ENCODE measurements at regions not wholly inside any gene's neighbourhood (a gene's known extent, or its start where the extent isn't known, plus 50 kb on each side); places are given as distances from the start of the nearest gene placed in this dataset.
A peak's percentile ranks its signal among the peaks of the same experiment; 100 is the strongest.

- no peak overlapping the region for H3K4me3 ChIP-seq (ENCODE audit: low read depth, low read length)
- DNase-seq (ENCODE audit: low read depth) = no peak
Observed at GRCh38 chr13:107475753-107476453, 739.4 kb downstream of the LIG4 start.

GRCh38 chr13:107473253-107473652, 742.1 kb downstream of the LIG4 start:
- H3K4me3 ChIP-seq (ENCODE audit: low read depth, low read length) = no peak overlapping the region
- DNase-seq (ENCODE audit: low read depth) = no peak

GRCh38 chr13:107466326-107467099, 748.8 kb downstream of the LIG4 start:
- no peak for DNase-seq (ENCODE audit: low read depth)
- no peak overlapping the region for H3K4me3 ChIP-seq (ENCODE audit: low read depth, low read length)

GRCh38 chr13:107462501-107462900, 752.8 kb downstream of the LIG4 start:
- no peak overlapping the region for H3K4me3 ChIP-seq (ENCODE audit: low read depth, low read length)
- DNase-seq (ENCODE audit: low read depth) = no peak

GRCh38 chr13:107461751-107462150, 753.6 kb downstream of the LIG4 start:
- no peak overlapping the region for H3K4me3 ChIP-seq (ENCODE audit: low read depth, low read length)
- DNase-seq (ENCODE audit: low read depth) = no peak

- no peak for DNase-seq (ENCODE audit: low read depth)
- no peak overlapping the region for H3K4me3 ChIP-seq (ENCODE audit: low read depth, low read length)
Observed at GRCh38 chr13:107459430-107459829, 755.9 kb downstream of the LIG4 start.

DNA sequence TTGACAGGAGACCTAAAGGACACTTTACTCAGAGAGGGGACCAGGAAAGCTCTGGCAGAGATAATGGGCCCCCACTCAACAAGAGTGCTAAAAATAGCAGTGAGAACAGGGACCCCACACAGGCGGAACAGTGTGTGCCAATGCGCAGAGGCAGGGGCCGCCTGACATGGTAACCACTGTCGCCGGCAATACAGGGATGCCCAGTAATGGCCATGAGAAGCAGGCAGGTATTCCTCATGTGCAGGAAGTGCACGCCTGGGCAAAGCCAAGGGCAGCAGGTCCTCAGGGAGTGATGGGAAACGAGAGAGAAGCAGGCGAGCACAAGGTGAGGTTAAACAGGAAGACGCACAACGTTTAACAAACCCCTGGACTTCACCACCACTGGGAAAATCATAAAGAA, 757.1 kb downstream of the LIG4 start:
- H3K4me3 ChIP-seq (ENCODE audit: low read depth, low read length) = no peak overlapping the region
- no peak for DNase-seq (ENCODE audit: low read depth)

GRCh38 chr13:107457686-107458085, 757.6 kb downstream of the LIG4 start:
- no peak overlapping the region for H3K4me3 ChIP-seq (ENCODE audit: low read depth, low read length)

DNA sequence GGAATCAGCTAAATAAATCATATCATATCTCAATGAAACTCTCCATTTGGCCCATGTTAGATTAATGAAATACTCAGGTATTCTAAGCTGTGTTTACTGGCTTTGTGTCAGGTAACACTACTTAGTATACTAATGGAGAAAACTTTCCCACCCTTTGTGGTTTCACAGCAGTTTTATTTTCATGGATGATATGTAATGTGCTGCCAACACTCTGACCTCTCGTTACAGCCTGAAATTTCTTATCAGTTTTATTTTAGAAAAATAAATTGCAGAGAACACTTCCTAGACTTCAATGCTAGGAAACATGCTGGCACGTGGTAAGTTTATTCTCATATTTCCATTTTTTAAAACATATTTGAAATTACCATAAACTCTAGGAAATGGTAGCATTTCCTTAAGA, 758.9 kb downstream of the LIG4 start:
- no peak overlapping the region for H3K4me3 ChIP-seq (ENCODE audit: low read depth, low read length)
- DNase-seq (ENCODE audit: low read depth) = no peak

More at GRCh38 chr13:107457686-107458085, 757.6 kb downstream of the LIG4 start:
- DNase-seq (ENCODE audit: low read depth) = no peak

DNA sequence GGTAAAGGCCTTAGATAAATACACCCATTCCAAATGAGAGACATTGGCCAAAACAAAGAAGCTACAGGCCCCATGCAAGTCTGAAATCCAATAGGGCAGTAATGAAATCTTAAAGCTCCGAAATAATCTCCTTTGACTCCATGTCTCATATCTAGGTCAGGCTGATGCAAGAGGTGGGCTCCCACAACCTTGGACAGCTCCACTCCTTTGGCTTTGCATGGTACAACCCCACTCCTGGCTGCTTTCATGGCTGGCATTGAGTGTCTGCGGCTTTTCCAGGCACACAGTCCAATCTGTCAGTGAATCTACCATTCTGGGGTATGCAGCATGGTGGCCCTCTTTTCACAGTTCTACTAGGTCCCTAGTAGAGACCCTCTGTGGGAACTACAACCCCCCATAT, 762.5 kb downstream of the LIG4 start:
- DNase-seq (ENCODE audit: low read depth) = no peak
- H3K4me3 ChIP-seq (ENCODE audit: low read depth, low read length) = no peak overlapping the region

DNA sequence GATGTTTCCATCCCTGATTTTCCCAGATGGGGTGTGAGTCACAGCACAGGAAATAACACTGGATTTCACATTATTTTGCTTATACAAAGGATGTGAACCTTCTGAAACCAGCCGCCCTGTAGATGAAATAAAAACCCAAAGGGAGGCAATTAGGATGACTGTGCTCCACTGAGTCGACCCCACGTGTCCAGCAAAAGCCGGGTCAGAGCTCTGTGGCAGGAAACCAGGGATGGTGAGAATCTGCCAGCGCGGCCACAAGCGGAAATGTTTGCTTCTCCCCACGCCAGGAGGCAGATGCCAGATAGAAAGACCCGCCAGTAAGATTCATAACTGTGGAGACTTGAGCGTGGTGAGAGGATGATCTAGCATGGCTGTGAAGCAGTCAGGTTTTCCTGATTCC, 764.4 kb downstream of the LIG4 start:
- DNase-seq (ENCODE audit: low read depth) = peak; percentile 94
- H3K4me3 ChIP-seq (ENCODE audit: low read depth, low read length) = no peak overlapping the region

DNA sequence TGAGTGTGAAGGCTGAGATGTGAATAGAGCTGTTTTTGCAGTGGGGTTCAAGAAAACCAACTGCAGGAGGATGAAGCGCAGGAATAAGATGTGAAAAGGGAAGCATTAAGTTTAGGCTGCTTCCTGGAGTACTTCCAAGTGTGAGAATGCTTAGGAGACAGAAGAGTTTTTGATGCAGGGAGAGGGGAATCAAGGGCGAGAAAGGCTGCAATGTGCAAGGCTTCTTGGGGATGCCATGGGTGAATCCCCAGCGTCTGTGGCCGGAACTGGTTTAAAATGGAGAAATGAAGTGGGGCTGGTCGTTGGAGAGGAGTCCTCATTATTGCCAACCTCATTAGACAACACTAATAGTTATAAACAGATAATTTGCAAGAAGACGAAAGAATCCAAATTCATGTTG, 764.9 kb downstream of the LIG4 start:
- DNase-seq (ENCODE audit: low read depth) = no peak

DNA sequence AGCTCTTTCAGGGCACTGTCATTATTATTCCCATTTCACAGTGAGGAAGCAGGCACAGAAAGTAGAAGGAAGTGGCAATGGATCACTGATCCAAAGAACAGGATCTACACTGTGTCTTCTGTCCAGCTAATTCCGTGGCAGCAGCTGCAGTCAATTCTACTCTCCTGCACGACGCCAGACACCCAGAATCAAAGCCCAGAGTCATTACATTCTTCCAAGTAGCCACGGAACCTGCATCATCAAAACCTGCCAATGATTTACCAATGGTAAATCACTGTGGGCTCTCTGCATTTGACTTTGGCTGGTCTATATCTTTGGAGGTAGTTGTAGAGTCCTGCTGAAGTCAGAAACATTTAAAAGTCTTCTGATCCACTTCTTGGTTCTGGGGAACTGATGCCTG, 767.7 kb downstream of the LIG4 start:
- DNase-seq (ENCODE audit: low read depth) = no peak
- H3K4me3 ChIP-seq (ENCODE audit: low read depth, low read length) = no peak overlapping the region

More for the DNA sequence above, 764.9 kb downstream of the LIG4 start:
- H3K4me3 ChIP-seq (ENCODE audit: low read depth, low read length) = no peak overlapping the region

- peak; percentile 43 for DNase-seq (ENCODE audit: low read depth)
- no peak overlapping the region for H3K4me3 ChIP-seq (ENCODE audit: low read depth, low read length)
Observed at GRCh38 chr13:107441279-107441678, 774.1 kb downstream of the LIG4 start.

DNA sequence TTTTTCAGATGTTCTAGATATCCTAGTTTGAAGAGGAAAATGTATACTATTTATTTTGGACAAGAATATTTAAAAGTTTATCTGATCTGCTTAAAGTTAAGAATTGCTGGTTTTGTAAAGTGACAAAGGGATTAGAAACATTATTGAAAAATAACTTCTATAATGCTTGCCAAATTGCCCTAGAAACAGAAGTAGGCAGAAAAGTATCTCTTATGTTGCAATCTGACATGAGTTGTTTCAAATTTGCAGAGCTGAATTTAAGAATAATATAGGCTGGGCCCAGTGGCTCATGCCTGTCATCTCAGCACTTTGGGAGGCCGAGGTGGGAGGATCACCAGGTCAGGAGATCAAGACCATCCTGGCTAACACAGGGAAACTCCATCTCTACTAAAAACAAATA, 777.1 kb downstream of the LIG4 start:
- H3K4me3 ChIP-seq (ENCODE audit: low read depth, low read length) = no peak overlapping the region
- DNase-seq (ENCODE audit: low read depth) = no peak

GRCh38 chr13:107434347-107434746, 781.0 kb downstream of the LIG4 start:
- DNase-seq (ENCODE audit: low read depth) = no peak
- no peak overlapping the region for H3K4me3 ChIP-seq (ENCODE audit: low read depth, low read length)

- no peak for DNase-seq (ENCODE audit: low read depth)
- no peak overlapping the region for H3K4me3 ChIP-seq (ENCODE audit: low read depth, low read length)
Observed at GRCh38 chr13:107427536-107427935, 787.8 kb downstream of the LIG4 start.

DNA sequence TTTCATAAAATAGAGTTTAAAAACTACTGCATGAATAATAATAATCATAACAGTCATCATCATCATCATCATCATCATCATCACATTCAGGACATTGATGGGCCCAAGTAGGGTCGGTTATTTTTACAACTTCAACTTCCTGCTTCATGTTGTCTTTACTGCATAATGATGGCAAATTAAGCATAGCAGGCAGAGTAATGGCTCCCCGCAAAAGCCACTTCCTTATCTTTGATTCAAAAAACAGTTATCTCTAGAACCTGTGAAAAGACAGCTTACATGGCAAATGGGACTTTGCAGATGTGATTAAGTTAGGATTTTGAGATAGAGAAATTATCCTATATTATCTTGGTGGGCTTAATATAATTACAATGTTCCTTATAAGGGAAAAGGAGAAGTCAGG, 792.9 kb downstream of the LIG4 start:
- no peak overlapping the region for H3K4me3 ChIP-seq (ENCODE audit: low read depth, low read length)
- DNase-seq (ENCODE audit: low read depth) = no peak

GRCh38 chr13:107421951-107422350, 793.4 kb downstream of the LIG4 start:
- no peak for DNase-seq (ENCODE audit: low read depth)
- no peak overlapping the region for H3K4me3 ChIP-seq (ENCODE audit: low read depth, low read length)

GRCh38 chr13:107421028-107421427, 794.3 kb downstream of the LIG4 start:
- DNase-seq (ENCODE audit: low read depth) = no peak
- H3K4me3 ChIP-seq (ENCODE audit: low read depth, low read length) = no peak overlapping the region

- H3K4me3 ChIP-seq (ENCODE audit: low read depth, low read length) = no peak overlapping the region
- DNase-seq (ENCODE audit: low read depth) = no peak
Observed at GRCh38 chr13:107413005-107413404, 802.3 kb downstream of the LIG4 start.
